SK-N-SH (cell line): ENCODE measurements at regions not wholly inside any gene's neighbourhood (a gene's known extent, or its start where the extent isn't known, plus 50 kb on each side); places are given as distances from the start of the nearest gene placed in this dataset.

Source experiments
- CTCF ChIA-PET: fragments of 300-600, 350-600 bp; formaldehyde crosslinking; extraction: SDS; loops from one replicate; lab custom pipeline; 2021; lab: Yijun Ruan, JAX
- POLR2A ChIA-PET: fragments of 350-600 bp; sonication (Branson Sonifier 250); formaldehyde crosslinking; extraction: SDS; loops from one replicate; lab custom pipeline; 2020; ENCODE audit warnings: antibody characterized with exemption, inconsistent platforms; lab: Yijun Ruan, JAX
- DNase-seq: peaks from one replicate; pipeline ENCODE4 v3.0.0; 2012
- H2AFZ ChIP-seq: fragments of 200-600 bp; sonication (generic); 2 replicates; pipeline ENCODE4 v1.8.1; 2016; ENCODE audit warnings: antibody characterized with exemption, mild to moderate bottlenecking, low read depth
- H3F3A ChIP-seq: fragments of 200-600 bp; sonication (generic); replicated peaks from 2 replicates; pipeline ENCODE3; 2016; ENCODE audit warnings: antibody characterized with exemption, mild to moderate bottlenecking; ENCODE audit not compliant: insufficient read depth
- H3K27ac ChIP-seq, 2 experiments: fragments of 200-500 bp in 1 of 2; fragments of 200-600 bp in 1 of 2; sonication (Bioruptor generic) in 1 of 2; sonication (generic), shearing (Covaris generic) in 1 of 2; 2 replicates each; pipeline versions ENCODE4 v1.5.1 to v1.6.1; 2014 to 2016; ENCODE audit warnings: low read depth in 2 of 2, inconsistent platforms in 1 of 2, low read length in 1 of 2, mild to moderate bottlenecking in 1 of 2, mixed read lengths in 1 of 2
- H3K27me3 ChIP-seq: fragments of 200-600 bp; sonication (generic), shearing (Covaris generic); 2 replicates; pipeline ENCODE4 v1.6.1; 2016; ENCODE audit warnings: mixed run types; ENCODE audit not compliant: insufficient read depth
- H3K36me3 ChIP-seq, 2 experiments: fragments of 200-500 bp in 1 of 2; fragments of 200-600 bp in 1 of 2; sonication (Bioruptor generic) in 1 of 2; sonication (generic) in 1 of 2; replicated peaks in 1 of 2; 2 replicates each; pipeline versions ENCODE3 to v1.5.1; 2014 to 2016; ENCODE audit warnings: low read length in 1 of 2, mild to moderate bottlenecking in 1 of 2; ENCODE audit not compliant: insufficient read depth in 2 of 2, control insufficient read depth in 1 of 2
- H3K4me1 ChIP-seq, 2 experiments: fragments of 200-500 bp in 1 of 2; fragments of 200-600 bp in 1 of 2; sonication (Bioruptor generic) in 1 of 2; sonication (generic), shearing (Covaris generic) in 1 of 2; 2 replicates each; pipeline versions ENCODE4 v1.5.1 to v1.6.1; 2014 to 2016; ENCODE audit warnings: low read depth in 1 of 2, low read length in 1 of 2, mixed run types in 1 of 2; ENCODE audit not compliant: insufficient read depth in 2 of 2, control insufficient read depth in 1 of 2
- H3K4me2 ChIP-seq: fragments of 200-600 bp; sonication (generic), shearing (Covaris generic); 2 replicates; pipeline ENCODE4 v1.6.1; 2017; ENCODE audit warnings: mixed run types
- H3K4me3 ChIP-seq, 2 experiments: fragments of 200-500 bp in 1 of 2; fragments of 200-600 bp in 1 of 2; sonication (Bioruptor generic) in 1 of 2; sonication (generic), shearing (Covaris generic) in 1 of 2; 2 replicates each; pipeline versions ENCODE4 v1.5.1 to v1.8.1; 2014 to 2016; ENCODE audit warnings: low read depth in 2 of 2, inconsistent platforms in 1 of 2, low read length in 1 of 2, mild to moderate bottlenecking in 1 of 2, mixed read lengths in 1 of 2, moderate library complexity in 1 of 2
- H3K79me2 ChIP-seq: fragments of 200-600 bp; sonication (generic); 2 replicates; pipeline ENCODE4 v1.8.1; 2017; ENCODE audit warnings: mild to moderate bottlenecking; ENCODE audit not compliant: insufficient read depth
- H3K9ac ChIP-seq: fragments of 200-600 bp; sonication (generic); 2 replicates; pipeline ENCODE4 v1.6.1; 2017; ENCODE audit warnings: mixed run types
- H3K9me2 ChIP-seq: fragments of 200-600 bp; sonication (generic); 2 replicates; pipeline ENCODE4 v1.6.1; 2017; ENCODE audit warnings: mixed run types
- H3K9me3 ChIP-seq: fragments of 200-600 bp; sonication (generic); 2 replicates; pipeline ENCODE4 v1.6.1; 2017; ENCODE audit warnings: mixed run types, mild to moderate bottlenecking, moderate library complexity
- H4K20me1 ChIP-seq: fragments of 200-600 bp; sonication (generic); 2 replicates; pipeline ENCODE4 v1.6.1; 2017; ENCODE audit warnings: mild to moderate bottlenecking, mixed run types; ENCODE audit not compliant: insufficient read depth
- CHD2 ChIP-seq: fragments of 150-350 bp; IDR thresholded peaks from 2 replicates; pipeline ENCODE4 v1.6.1; 2018; ENCODE audit warnings: low read length; ENCODE audit not compliant: partially characterized antibody
- ELF1 ChIP-seq: IDR thresholded peaks from 2 replicates; pipeline ENCODE4 v1.4.0; 2012
- EZH2phosphoT487 ChIP-seq: fragments of 200-600 bp; sonication (generic); IDR thresholded peaks from 2 replicates; pipeline ENCODE4 v1.6.1; 2017; ENCODE audit warnings: low read depth, mixed run types, mild to moderate bottlenecking, antibody characterized with exemption, moderate library complexity, borderline replicate concordance
- FOSL2 ChIP-seq: IDR thresholded peaks from 2 replicates; pipeline ENCODE4 v1.4.0; 2012; ENCODE audit warnings: low read depth, mild to moderate bottlenecking, moderate library complexity, borderline replicate concordance
- FOXJ3 ChIP-seq: sonication (generic); formaldehyde crosslinking; IDR thresholded peaks from 2 replicates; pipeline ENCODE4 v1.5.1; 2020; ENCODE audit warnings: mild to moderate bottlenecking, missing genetic modification reagents
- GABPA ChIP-seq: IDR thresholded peaks from 2 replicates; pipeline ENCODE4 v1.4.0; 2012; ENCODE audit warnings: low read depth, mild to moderate bottlenecking
- NFIC ChIP-seq: IDR thresholded peaks from 2 replicates; pipeline ENCODE4 v1.4.0; 2012; ENCODE audit warnings: borderline replicate concordance
- NRF1 ChIP-seq: IDR thresholded peaks from 2 replicates; pipeline ENCODE4 v1.6.1; 2012; ENCODE audit warnings: low read depth, mild to moderate bottlenecking, low read length
- POLR2AphosphoS5 ChIP-seq: IDR thresholded peaks from 2 replicates; pipeline ENCODE4 v1.6.1; 2012; ENCODE audit warnings: low read depth, low read length
- RAD21 ChIP-seq: IDR thresholded peaks from 2 replicates; pipeline ENCODE4 v1.6.1; 2012; ENCODE audit warnings: mild to moderate bottlenecking, low read length
- RFX5 ChIP-seq: IDR thresholded peaks from 2 replicates; pipeline ENCODE4 v1.6.1; 2012; ENCODE audit warnings: mild to moderate bottlenecking, improper control_type of control experiment, low read length
- RXRA ChIP-seq: IDR thresholded peaks from 2 replicates; pipeline ENCODE4 v1.4.0; 2012; ENCODE audit warnings: low read depth, mild to moderate bottlenecking, borderline replicate concordance
- SIN3A ChIP-seq: IDR thresholded peaks from 2 replicates; pipeline ENCODE4 v1.6.1; 2012; ENCODE audit warnings: low read depth, mild to moderate bottlenecking, low read length, moderate library complexity, borderline replicate concordance
- SMC3 ChIP-seq: IDR thresholded peaks from 2 replicates; pipeline ENCODE4 v1.6.1; 2012; ENCODE audit warnings: low read depth, low read length, improper control_type of control experiment
- TCF12 ChIP-seq: IDR thresholded peaks from 2 replicates; pipeline ENCODE4 v1.4.0; 2012
- WGBS: methylation state at CpG from one replicate; pipeline ENCODE4 v1.1.6; 2017; ENCODE audit warnings: low lambda C conversion rate; 5-methylcytosine and 5-hydroxymethylcytosine counted together
- TF ChIP-seq, protein P1 (sequence below): fragments of 200-600 bp; sonication (generic); IDR thresholded peaks from 2 replicates; pipeline ENCODE4 v1.6.1; 2017; ENCODE audit warnings: antibody characterized with exemption, mild to moderate bottlenecking, moderate library complexity
- TF ChIP-seq, protein P2 (sequence below): fragments of 150-350 bp; IDR thresholded peaks from 2 replicates; pipeline ENCODE4 v1.6.1; 2016; ENCODE audit warnings: mild to moderate bottlenecking, low read depth, low read length

DNA sequence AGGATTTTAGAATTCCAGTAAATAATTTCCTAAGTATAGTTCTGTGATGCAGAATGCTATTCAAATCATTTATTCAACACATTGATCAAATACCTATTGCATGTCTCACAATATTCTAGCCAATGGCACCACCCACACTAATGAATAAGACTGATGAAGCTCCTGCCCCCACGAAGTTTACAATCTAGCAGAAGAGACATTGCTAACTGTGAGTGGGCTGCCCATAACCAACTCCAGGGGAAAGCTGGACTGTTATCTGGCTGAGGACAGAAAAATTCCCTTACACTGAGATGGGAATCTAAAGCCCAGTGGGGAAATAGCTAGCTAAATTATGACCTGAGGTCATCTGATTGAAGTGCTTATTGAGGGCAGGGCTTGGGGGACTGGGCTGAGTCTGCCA lies 128.8 kb upstream of the LYZL2 start:
- Histone ChIP-seq H3K79me2 (no peaks in the 10 kb centered on the region), H3K9me3 (no peaks in the 10 kb centered on the region), H3K9ac (no peak overlapping the region), H4K20me1 (no peaks in the 10 kb centered on the region), H3K36me3 (no peaks in the 10 kb centered on the region), H3K9me2 (no peaks in the 10 kb centered on the region), H3K27ac (no peak overlapping the region), H3K27me3 (no peaks in the 10 kb centered on the region), H3K4me3 (no peak overlapping the region), H3K4me2 (no peak overlapping the region), H3K4me1 (peaks cover 0 to 2% of the 10 kb centered on the region in 2 experiments; a peak in 1 of 4 replicates), H2AFZ (no peak overlapping the region), H3F3A (no peaks in the 10 kb centered on the region)
- no peak for DNase-seq
- POLR2A ChIA-PET = no interaction called here
- TF ChIP-seq SIN3A (no peak), NRF1 (no peak), POLR2AphosphoS5 (no peak), RFX5 (no peak), NFIC (no peak), SMC3 (no peak), FOXJ3 (CRISPR knock-in tag) (no peak), ELF1 (no peak), RAD21 (no peak), EZH2phosphoT487 (no peak), RXRA (no peak), FOSL2 (no peak), CHD2 (no peak)
- TF ChIP-seq, protein P1, sequence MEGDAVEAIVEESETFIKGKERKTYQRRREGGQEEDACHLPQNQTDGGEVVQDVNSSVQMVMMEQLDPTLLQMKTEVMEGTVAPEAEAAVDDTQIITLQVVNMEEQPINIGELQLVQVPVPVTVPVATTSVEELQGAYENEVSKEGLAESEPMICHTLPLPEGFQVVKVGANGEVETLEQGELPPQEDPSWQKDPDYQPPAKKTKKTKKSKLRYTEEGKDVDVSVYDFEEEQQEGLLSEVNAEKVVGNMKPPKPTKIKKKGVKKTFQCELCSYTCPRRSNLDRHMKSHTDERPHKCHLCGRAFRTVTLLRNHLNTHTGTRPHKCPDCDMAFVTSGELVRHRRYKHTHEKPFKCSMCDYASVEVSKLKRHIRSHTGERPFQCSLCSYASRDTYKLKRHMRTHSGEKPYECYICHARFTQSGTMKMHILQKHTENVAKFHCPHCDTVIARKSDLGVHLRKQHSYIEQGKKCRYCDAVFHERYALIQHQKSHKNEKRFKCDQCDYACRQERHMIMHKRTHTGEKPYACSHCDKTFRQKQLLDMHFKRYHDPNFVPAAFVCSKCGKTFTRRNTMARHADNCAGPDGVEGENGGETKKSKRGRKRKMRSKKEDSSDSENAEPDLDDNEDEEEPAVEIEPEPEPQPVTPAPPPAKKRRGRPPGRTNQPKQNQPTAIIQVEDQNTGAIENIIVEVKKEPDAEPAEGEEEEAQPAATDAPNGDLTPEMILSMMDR = no peak
- 36% methylated on average over 1 of the region's 1 CpG for WGBS
- CTCF ChIA-PET = interaction anchor here (1.4 kb wide), 1 partner anchor 25 kb away, joined by 4 read pairs; no protein-coding TSS in a partner anchor

DNA sequence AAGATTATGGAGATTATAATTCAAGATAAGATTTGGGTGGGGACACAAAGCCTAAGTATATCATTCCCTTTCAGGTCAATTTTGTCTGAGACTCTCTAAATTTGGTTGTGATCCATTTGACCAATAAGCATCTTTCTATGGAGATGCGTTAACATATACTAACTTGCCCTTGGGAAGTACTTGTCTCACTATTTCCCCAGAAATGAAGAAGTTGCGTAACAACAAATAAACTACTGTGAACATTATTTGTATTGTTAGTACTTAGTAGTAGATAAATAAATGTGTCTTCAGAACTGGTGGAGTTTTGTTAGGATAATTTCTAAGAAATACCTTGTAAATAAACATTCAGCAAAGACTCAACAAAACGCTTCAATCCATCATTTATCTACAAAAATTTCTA lies 127.3 kb upstream of the LYZL2 start:
- Histone ChIP-seq H3K36me3 (no peaks in the 10 kb centered on the region), H3K27ac (no peak overlapping the region), H3F3A (no peaks in the 10 kb centered on the region), H3K4me2 (no peak overlapping the region), H3K9me3 (no peaks in the 10 kb centered on the region), H3K9ac (no peak overlapping the region), H3K79me2 (no peaks in the 10 kb centered on the region), H4K20me1 (no peaks in the 10 kb centered on the region), H3K27me3 (no peaks in the 10 kb centered on the region), H3K4me1 (peaks cover 0 to 14% of the 10 kb centered on the region in 2 experiments; a peak in 1 of 4 replicates), H3K4me3 (no peak overlapping the region), H2AFZ (no peak overlapping the region), H3K9me2 (no peaks in the 10 kb centered on the region)
- no peak for DNase-seq
- WGBS = 90% methylated on average over 3 of the region's 3 CpGs
- ChIA-PET POLR2A (no interaction called here), CTCF (no interaction called here)
- TF ChIP-seq, protein P2, sequence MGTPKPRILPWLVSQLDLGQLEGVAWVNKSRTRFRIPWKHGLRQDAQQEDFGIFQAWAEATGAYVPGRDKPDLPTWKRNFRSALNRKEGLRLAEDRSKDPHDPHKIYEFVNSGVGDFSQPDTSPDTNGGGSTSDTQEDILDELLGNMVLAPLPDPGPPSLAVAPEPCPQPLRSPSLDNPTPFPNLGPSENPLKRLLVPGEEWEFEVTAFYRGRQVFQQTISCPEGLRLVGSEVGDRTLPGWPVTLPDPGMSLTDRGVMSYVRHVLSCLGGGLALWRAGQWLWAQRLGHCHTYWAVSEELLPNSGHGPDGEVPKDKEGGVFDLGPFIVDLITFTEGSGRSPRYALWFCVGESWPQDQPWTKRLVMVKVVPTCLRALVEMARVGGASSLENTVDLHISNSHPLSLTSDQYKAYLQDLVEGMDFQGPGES = no peak
- TF ChIP-seq TCF12 = no peak
- TF ChIP-seq FOSL2 = no peak
- TF ChIP-seq GABPA = no peak
